ENCODE measurements at regions not wholly inside any gene's neighbourhood (a gene's known extent, or its start where the extent isn't known, plus 50 kb on each side); places are given as distances from the start of the nearest gene placed in this dataset.

DNA sequence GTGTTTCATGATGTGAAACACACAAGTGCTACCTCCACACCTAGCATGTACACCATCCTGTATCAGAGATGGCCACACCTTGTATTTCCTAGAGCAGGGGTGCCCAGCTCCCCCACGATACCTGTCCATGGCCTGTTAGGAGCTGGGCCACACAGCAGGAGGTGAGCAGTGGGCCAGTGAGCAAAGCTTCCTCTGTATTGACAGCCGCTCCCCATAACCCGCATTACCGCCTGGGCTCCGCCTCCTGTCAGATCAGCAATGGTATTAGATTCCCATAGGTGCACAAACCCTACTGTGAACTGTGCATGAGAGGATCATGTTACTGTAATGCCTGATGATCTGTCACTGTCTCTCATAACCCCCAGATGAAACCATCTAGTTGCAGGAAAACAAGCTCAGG lies 145.6 kb upstream of the RNF32 start:
- no peaks in the 10 kb centered on the region for H3K36me3 ChIP-seq (ENCODE audit: control insufficient read depth, insufficient read depth, low read length)
- H3K4me1 Mint-ChIP-seq (ENCODE audit: low read depth, unreplicated experiment), result no peaks in the 10 kb centered on the region
- no peaks in the 10 kb centered on the region for H3K4me1 ChIP-seq
- no peak overlapping the region for H3K27ac Mint-ChIP-seq (ENCODE audit: unreplicated experiment)
- no peak overlapping the region for H3K4me3 Mint-ChIP-seq (ENCODE audit: unreplicated experiment)
- DNase-seq, result no peak
- no TSS peak for BruUV-seq (replicated peaks)
- no peaks in the 10 kb centered on the region for H3K36me3 Mint-ChIP-seq (ENCODE audit: insufficient read depth, unreplicated experiment)
- H3K27me3 ChIP-seq (replicated peaks; ENCODE audit: control insufficient read depth, insufficient read depth, low read length), result no peaks in the 10 kb centered on the region
- POLR2A ChIA-PET, result no interaction called here
- no peaks in the 10 kb centered on the region for H3K9me3 Mint-ChIP-seq (ENCODE audit: unreplicated experiment)
- H3K9me3 ChIP-seq, result no peaks in the 10 kb centered on the region
- H3K4me3 ChIP-seq (ENCODE audit: low read depth, low read length), result no peak overlapping the region
- CTCF ChIA-PET, result no interaction called here
- H3K27me3 Mint-ChIP-seq (ENCODE audit: insufficient read depth, unreplicated experiment), result no peaks in the 10 kb centered on the region
- intact Hi-C loops (cut with micrococcal nuclease; ENCODE audit: unreplicated experiment), result no loop called here
- TF ChIP-seq, protein P1, sequence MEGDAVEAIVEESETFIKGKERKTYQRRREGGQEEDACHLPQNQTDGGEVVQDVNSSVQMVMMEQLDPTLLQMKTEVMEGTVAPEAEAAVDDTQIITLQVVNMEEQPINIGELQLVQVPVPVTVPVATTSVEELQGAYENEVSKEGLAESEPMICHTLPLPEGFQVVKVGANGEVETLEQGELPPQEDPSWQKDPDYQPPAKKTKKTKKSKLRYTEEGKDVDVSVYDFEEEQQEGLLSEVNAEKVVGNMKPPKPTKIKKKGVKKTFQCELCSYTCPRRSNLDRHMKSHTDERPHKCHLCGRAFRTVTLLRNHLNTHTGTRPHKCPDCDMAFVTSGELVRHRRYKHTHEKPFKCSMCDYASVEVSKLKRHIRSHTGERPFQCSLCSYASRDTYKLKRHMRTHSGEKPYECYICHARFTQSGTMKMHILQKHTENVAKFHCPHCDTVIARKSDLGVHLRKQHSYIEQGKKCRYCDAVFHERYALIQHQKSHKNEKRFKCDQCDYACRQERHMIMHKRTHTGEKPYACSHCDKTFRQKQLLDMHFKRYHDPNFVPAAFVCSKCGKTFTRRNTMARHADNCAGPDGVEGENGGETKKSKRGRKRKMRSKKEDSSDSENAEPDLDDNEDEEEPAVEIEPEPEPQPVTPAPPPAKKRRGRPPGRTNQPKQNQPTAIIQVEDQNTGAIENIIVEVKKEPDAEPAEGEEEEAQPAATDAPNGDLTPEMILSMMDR (IDR thresholded peaks at IDR 0.05; ENCODE audit: insufficient read depth in 1 of 2, low read depth in 1 of 2, low read length in 1 of 2, severe bottlenecking in 1 of 2, unreplicated experiment in 1 of 2), result no peak

DNA sequence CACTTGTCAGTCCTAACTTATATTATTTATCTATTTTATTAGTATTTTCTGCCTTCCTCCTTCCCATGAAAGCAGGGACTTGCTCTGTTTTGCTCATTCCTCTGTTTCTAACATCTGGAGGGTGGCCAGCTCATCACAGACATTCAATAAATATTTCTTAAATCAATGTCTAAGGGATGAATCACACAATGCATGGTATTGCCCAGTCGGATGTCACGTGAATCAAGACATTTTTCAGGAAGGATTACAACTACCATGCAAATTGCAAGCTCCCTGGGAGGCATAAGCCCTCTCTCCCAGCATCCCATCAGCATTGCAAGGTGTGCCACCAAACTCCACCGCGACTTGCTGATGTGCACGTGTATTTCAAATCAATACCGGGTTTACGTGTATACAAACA lies 146.6 kb upstream of the RNF32 start:
- H3K36me3 Mint-ChIP-seq (ENCODE audit: insufficient read depth, unreplicated experiment), result no peaks in the 10 kb centered on the region
- H3K4me3 Mint-ChIP-seq (ENCODE audit: unreplicated experiment), result no peak overlapping the region
- Histone ChIP-seq H3K27me3 (replicated peaks; ENCODE audit: control insufficient read depth, insufficient read depth, low read length) (no peaks in the 10 kb centered on the region), H3K9me3 (no peaks in the 10 kb centered on the region), H3K4me3 (ENCODE audit: low read depth, low read length) (no peak overlapping the region), H3K36me3 (ENCODE audit: control insufficient read depth, insufficient read depth, low read length) (no peaks in the 10 kb centered on the region), H3K4me1 (no peaks in the 10 kb centered on the region)
- intact Hi-C loops (cut with micrococcal nuclease; ENCODE audit: unreplicated experiment), result no loop called here
- BruUV-seq (replicated peaks), result no TSS peak
- H3K27ac Mint-ChIP-seq (ENCODE audit: unreplicated experiment), result no peak overlapping the region
- H3K27me3 Mint-ChIP-seq (ENCODE audit: insufficient read depth, unreplicated experiment), result no peaks in the 10 kb centered on the region
- ChIA-PET POLR2A (no interaction called here), CTCF (no interaction called here)
- no peaks in the 10 kb centered on the region for H3K4me1 Mint-ChIP-seq (ENCODE audit: low read depth, unreplicated experiment)
- DNase-seq, result no peak
- peaks cover 8% of the 10 kb centered on the region for H3K9me3 Mint-ChIP-seq (ENCODE audit: unreplicated experiment)
- TF ChIP-seq, protein P1 (IDR thresholded peaks at IDR 0.05; ENCODE audit: insufficient read depth in 1 of 2, low read depth in 1 of 2, low read length in 1 of 2, severe bottlenecking in 1 of 2, unreplicated experiment in 1 of 2), result no peak

DNA sequence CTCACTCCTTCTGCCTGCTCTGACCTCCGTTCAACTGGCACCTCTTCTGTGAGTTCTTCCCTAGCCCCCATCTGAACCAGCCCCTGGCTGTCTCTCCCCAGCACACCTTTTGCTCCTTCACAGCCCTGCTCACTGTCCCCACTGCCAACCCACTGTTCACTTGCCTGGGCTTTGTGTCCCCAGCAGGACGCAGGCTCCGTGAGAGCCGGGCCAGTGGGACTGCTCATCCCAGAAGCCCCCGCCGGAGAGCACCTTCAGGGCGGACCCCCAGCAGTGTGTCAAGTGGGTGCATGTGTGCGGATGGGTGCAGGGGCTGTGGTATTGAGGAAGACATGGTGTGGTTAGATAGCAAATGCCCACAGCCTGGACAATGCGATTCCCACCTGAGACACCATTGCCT lies 148.4 kb upstream of the RNF32 start:
- no peaks in the 10 kb centered on the region for H3K27me3 Mint-ChIP-seq (ENCODE audit: insufficient read depth, unreplicated experiment)
- intact Hi-C loops (cut with micrococcal nuclease; ENCODE audit: unreplicated experiment), result no loop called here
- no peak overlapping the region for H3K4me3 Mint-ChIP-seq (ENCODE audit: unreplicated experiment)
- ChIA-PET CTCF (no interaction called here), POLR2A (no interaction called here)
- Histone ChIP-seq H3K27me3 (replicated peaks; ENCODE audit: control insufficient read depth, insufficient read depth, low read length) (no peaks in the 10 kb centered on the region), H3K4me3 (ENCODE audit: low read depth, low read length) (no peak overlapping the region), H3K36me3 (ENCODE audit: control insufficient read depth, insufficient read depth, low read length) (no peaks in the 10 kb centered on the region), H3K9me3 (no peaks in the 10 kb centered on the region), H3K4me1 (no peaks in the 10 kb centered on the region)
- H3K27ac Mint-ChIP-seq (ENCODE audit: unreplicated experiment), result peak overlapping the region; percentile 15
- H3K4me1 Mint-ChIP-seq (ENCODE audit: low read depth, unreplicated experiment), result peaks cover 6% of the 10 kb centered on the region
- peaks cover 11% of the 10 kb centered on the region for H3K9me3 Mint-ChIP-seq (ENCODE audit: unreplicated experiment)
- no peaks in the 10 kb centered on the region for H3K36me3 Mint-ChIP-seq (ENCODE audit: insufficient read depth, unreplicated experiment)
- no peak for DNase-seq
- TF ChIP-seq, protein P1 (IDR thresholded peaks at IDR 0.05; ENCODE audit: insufficient read depth in 1 of 2, low read depth in 1 of 2, low read length in 1 of 2, severe bottlenecking in 1 of 2, unreplicated experiment in 1 of 2), result no peak
- BruUV-seq (replicated peaks), result no TSS peak
